GM18498 (cell line): ENCODE measurements at regions not wholly inside any gene's neighbourhood (a gene's known extent, or its start where the extent isn't known, plus 50 kb on each side); places are given as distances from the start of the nearest gene placed in this dataset.
"Not testable (repeated sequence)": the region's sequence is repeated elsewhere in the genome, so short reads cannot be mapped to it uniquely, and the experiment has no call there.

ENCODE experiments used
- ATAC-seq: cut with Tn5 transposase; IDR thresholded peaks from one replicate; pipeline ENCODE4 v1.9.1; 2021; ENCODE audit warnings: mild to moderate bottlenecking, moderate library complexity; ENCODE audit not compliant: unreplicated experiment

GRCh38 chr5:1983919-1984695 is 101.4 kb upstream of the IRX4 start:
- ATAC-seq, result no peak

DNA sequence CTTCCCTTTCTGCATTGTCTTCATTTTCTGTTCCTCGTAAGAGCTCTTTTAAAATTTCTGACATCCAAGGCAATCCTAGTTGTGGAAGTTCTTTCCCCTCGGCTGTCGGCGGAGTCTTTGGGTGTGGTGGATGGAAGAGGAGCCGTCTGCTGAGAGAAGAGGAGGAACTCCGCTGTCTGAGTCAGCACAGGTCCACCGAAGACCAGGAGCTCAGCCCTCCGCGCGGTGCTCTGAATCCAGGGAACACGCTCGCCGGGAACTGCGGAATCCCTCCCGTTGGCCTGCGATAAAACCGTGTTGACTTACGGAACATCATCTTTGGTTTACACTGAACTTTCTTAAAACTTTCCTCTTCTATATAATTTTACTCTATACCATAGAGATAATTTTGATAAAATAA is 100.7 kb upstream of the IRX4 start:
- no peak for ATAC-seq

DNA sequence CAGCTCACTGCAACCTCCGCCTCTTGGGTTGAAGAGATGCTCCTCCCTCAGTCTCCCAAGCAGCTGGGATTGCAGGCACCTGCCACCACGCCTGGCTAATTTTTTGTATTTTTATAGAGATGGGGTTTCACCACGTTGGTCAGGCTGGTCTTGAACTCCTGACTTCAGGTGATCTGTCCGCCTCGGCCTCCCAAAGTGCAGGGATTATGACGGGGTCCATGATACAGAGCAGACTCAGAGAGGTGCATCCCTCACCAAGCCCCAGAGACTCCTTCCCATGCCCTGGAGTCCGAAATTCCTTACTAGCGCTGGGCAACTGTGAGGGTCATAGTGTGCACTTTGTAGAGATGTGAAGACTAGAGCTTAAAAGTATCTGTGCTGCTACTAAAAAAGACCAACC is 99.8 kb upstream of the IRX4 start:
- not testable (repeated sequence) for ATAC-seq

- ATAC-seq, result no peak
Measured at GRCh38 chr5:1975898-1976765, 93.4 kb upstream of the IRX4 start.

DNA sequence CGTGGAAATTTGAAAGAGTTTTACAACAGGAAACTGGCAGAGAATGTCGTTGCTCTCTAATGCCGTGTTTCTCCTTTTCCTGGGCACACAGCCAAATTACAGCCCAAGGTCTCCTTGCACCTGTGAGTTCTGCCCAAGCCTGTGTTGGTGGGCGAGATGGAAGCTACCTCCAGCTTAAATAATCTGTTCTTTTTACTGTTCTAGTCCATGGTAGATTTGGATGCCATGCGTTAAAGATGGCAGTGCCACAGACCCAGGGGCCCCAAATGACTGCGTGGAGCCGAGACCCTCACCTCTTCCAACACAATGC is 92.6 kb upstream of the IRX4 start:
- ATAC-seq, result no peak

- ATAC-seq, result no peak
Measured at GRCh38 chr5:1974501-1975405, 92.0 kb upstream of the IRX4 start.

- ATAC-seq, result no peak
Measured at GRCh38 chr5:1974081-1974480, 91.4 kb upstream of the IRX4 start.

DNA sequence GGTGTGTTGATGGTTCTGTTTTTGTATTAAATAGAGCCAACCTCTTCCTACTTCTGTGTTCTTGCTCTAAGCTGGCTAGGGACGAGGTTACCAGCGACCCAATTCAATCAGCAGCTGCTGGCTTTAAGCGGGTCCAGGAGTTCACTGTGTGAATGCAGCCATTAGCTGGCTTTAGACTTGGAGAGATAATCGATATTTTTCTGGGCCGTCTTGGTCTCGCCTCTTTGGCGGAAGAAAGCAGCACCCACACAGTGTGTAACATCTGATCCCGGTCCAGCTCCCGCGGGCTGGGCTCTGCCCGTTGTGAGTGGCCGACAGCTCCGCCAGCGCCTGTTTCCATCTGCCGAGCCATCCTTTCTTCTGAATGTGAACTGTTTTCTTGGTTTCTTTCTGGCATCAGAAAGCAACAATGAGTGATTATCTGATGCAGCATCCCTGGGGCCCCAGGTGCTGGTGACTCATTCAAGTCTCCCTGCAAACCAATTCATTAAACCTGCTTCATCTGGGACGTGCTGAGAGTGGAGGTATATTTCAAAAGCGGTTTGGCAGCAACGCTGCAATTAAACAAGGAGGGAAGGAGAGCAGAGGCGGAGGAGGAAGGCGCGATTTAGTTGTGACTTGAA is 90.8 kb upstream of the IRX4 start:
- no peak for ATAC-seq

- no peak for ATAC-seq
Measured at GRCh38 chr5:1971944-1972343, 89.2 kb upstream of the IRX4 start.

DNA sequence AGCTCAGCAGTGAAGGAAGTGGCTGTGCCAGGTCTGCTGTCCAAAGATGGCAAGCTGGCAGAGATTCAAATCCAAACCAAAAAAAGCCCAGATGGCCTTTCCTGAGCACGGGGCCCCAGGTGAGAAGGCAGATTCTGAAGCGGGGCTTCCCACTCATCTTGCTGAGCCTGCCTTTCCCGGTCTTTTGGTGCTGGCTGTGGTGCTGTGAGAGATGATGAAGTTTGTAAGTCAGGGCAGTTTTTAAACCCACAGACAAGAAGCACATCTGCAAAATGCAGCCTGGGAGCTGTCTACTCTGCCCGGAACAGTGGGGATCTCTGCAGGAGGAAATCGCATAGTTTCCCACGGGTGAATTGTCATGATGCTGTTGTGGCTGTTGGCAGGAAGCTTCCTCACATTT is 85.0 kb upstream of the IRX4 start:
- ATAC-seq, result no peak

DNA sequence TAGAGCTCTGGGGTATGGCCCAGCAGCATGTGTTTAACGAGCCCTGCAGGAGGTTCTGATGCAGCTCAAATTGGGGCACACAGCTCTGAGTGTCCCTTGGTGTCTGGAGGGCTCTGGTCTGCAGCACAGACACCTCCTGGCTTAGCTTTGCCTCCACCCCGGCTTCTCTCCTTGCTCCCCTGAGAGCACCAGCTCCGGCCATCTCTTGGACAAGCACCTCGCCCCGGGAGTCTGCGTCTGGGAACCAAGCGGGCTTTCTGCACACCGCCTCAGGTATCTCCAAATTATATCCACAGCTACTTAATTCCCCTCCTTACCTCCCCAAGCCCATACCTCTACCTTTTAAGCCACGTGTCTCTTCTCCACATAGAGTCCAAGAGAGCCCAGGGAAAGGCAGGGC is 83.7 kb upstream of the IRX4 start:
- no peak for ATAC-seq

DNA sequence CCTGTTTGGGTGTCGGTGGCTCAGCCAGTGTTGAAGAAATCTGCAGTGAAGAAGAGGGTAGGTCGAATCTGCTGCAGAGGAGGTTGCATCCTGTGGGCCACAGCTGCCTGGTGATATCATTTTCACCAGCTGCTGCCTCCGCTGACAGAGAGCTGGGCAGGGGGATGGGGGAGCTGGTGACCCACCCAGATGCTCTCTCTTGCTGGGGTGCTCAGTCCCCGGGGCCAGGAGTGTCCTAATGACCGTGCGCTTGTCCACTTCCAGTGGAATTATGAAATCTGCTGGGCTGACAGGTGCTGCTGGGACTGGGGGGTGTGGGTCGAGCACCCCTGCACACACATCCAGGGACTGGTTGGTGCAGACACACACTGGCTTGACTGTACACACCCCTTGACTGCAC is 83.2 kb upstream of the IRX4 start:
- no peak for ATAC-seq

DNA sequence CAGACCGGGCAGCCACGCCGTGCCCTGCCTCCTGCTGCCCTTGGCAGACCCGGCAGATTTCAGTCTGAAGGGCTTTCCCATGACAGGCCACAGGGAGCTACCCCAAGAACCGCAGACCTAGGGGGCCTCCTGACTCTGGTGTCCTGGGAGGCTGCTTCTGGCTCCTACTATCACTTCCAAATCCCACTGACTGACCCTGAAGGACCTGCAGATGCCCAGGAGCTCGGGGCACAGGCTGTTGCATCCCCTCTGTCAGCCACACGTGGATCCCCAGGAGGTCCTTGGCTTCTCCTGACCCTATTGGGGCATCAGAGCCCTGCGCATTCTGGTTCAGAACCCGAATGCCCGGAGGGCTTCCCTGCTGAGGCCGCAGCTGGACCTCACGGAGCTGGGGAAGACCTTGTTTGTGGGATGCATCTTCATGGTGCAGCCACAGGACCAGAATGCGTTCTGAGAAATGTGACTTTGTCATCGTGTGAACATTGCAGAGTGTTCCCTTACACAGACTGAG is 81.3 kb upstream of the IRX4 start:
- no peak for ATAC-seq

- ATAC-seq, result no peak
Measured at GRCh38 chr5:1963358-1963757, 80.6 kb upstream of the IRX4 start.

- ATAC-seq, result no peak
Measured at GRCh38 chr5:1962619-1963355, 80.1 kb upstream of the IRX4 start.

GRCh38 chr5:1961952-1962595 is 79.3 kb upstream of the IRX4 start:
- ATAC-seq, result no peak

- no peak for ATAC-seq
Measured at GRCh38 chr5:1961304-1961946, 78.7 kb upstream of the IRX4 start.

DNA sequence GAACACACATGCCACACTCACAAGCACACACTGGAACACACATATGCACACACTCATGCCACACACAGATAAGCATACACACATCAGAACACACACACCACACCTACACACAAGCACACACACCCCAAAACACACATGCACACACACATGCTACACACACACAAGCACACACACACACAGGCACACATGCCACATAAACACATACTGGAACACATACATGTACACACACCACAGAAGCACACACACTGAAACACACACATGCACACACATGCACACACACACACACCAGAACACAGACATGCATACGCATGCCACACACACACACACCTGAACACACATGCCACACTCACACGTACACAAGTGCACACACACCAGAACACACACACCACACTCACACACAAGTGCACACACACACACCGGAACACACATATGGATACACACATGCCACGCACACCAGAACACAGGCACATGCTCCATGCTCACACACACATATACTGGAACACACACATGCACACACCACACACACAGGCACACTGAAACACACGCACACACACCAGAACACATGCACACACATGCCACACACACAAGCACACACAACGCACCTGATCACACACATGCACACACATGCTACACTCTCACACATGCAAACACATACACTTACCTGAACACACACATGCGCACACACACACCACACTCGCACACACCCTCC is 78.0 kb upstream of the IRX4 start:
- ATAC-seq, result no peak
